Lung (tissue), 9 donors: ENCODE measurements at regions not wholly inside any gene's neighbourhood (a gene's known extent, or its start where the extent isn't known, plus 50 kb on each side); places are given as distances from the start of the nearest gene placed in this dataset.
"Not testable (repeated sequence)": the region's sequence is repeated elsewhere in the genome, so short reads cannot be mapped to it uniquely, and the experiment has no call there.

Experiments used
- ATAC-seq: fragments of 200-7000 bp; cut with Tn5 transposase; one replicate; pipeline ENCODE4 v1.9.1; 2020; ENCODE audit warnings: moderate number of reproducible peaks; ENCODE audit not compliant: insufficient read depth, low FRiP score
- DNase-seq, 3 donors: peaks; one replicate each; pipeline ENCODE4 v3.0.0-alpha.2; 2013 to 2017
- H3K27ac ChIP-seq, 2 donors: one replicate each; pipeline ENCODE4 v1.5.1; 2013; ENCODE audit warnings: mild to moderate bottlenecking in 2 of 2, moderate library complexity in 2 of 2, control low read depth in 1 of 2, inconsistent platforms in 1 of 2, low read depth in 1 of 2, low read length in 1 of 2
- H3K27me3 ChIP-seq, 3 donors: one replicate each; pipeline ENCODE4 v1.5.1; 2013; ENCODE audit warnings: low read length in 2 of 3; ENCODE audit not compliant: control insufficient read depth in 3 of 3, insufficient read depth in 3 of 3
- H3K36me3 ChIP-seq, 4 donors: one replicate each; pipeline ENCODE4 v1.5.1; 2013; ENCODE audit warnings: low read length in 4 of 4, mild to moderate bottlenecking in 1 of 4, moderate library complexity in 1 of 4; ENCODE audit not compliant: control insufficient read depth in 4 of 4, insufficient read depth in 4 of 4
- H3K4me1 ChIP-seq, 5 donors: one replicate each; pipeline ENCODE4 v1.5.1; 2013; ENCODE audit warnings: low read length in 5 of 5, mild to moderate bottlenecking in 2 of 5, moderate library complexity in 1 of 5; ENCODE audit not compliant: control insufficient read depth in 5 of 5, insufficient read depth in 5 of 5
- H3K4me3 ChIP-seq: one replicate; pipeline ENCODE4 v1.5.1; 2013; ENCODE audit warnings: mild to moderate bottlenecking, control low read depth, moderate library complexity
- H3K9ac ChIP-seq, 2 donors: one replicate each; pipeline ENCODE4 v1.5.1; 2013; ENCODE audit warnings: low read length in 2 of 2, control low read depth in 1 of 2; ENCODE audit not compliant: insufficient read depth in 1 of 2
- H3K9me3 ChIP-seq, 4 donors: one replicate each; pipeline ENCODE4 v1.5.1; 2013; ENCODE audit warnings: low read length in 3 of 4, mild to moderate bottlenecking in 1 of 4, moderate library complexity in 1 of 4; ENCODE audit not compliant: control insufficient read depth in 4 of 4, insufficient read depth in 3 of 4
- WGBS, 2 donors: extraction: QIAGEN DNeasy Blood & Tissue Kit; methylation state at CpG; one replicate each; pipeline ENCODE4 v1.1.7; 2013; 5-methylcytosine and 5-hydroxymethylcytosine counted together
- donor health status: Bipolar disorder and iron deficiency.
- donor health status: healthy.
- donor health status: DM: yes; HTN: yes; CAD: no.

DNA sequence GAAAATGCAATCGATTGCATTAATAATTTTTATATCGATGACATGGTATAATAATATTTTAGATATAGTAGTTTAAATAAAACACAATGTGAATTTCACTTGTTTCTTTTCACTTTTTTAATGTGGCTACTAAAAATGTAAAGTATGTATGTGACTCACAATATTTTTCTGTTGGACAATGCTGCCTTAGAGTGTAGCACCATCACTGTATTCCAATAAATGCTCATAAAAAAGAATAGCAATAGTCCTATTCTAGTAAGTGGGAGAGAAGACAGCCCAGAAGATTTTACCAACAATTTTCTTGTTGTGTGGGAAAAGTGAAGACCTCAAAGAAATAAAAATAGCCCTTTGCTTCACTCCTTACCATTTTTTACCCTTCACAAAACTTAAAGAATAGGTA is 79.8 kb downstream of the FOXD4L6 start:
- H3K27me3 ChIP-seq, H3K9me3 ChIP-seq, DNase-seq, ATAC-seq, H3K27ac ChIP-seq, H3K36me3 ChIP-seq, H3K9ac ChIP-seq, H3K4me3 ChIP-seq, H3K4me1 ChIP-seq: not testable (repeated sequence)
- WGBS, 2 donors, result 96% methylated on average over 2 of the region's 2 CpGs

DNA sequence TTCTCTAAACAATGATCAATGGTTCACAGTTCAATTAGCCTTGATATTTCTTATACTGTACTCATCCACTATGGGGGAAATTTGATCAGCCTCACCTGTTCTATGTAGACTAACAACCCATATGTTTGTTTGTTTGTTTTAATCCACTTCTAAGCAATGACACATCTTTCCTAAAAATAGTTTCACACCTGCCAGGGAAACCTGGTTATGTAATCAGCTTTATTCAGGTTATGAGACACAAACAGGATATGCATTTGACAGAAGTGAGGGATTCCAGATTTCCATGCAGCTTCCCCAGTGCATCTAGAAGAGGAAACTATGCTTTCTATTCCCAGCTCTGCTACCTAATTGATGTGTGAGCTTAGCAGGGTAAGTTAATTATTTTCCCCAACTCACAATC is 80.7 kb downstream of the FOXD4L6 start:
- not testable (repeated sequence) for H3K9me3 ChIP-seq, ATAC-seq, H3K9ac ChIP-seq, DNase-seq, H3K4me1 ChIP-seq, H3K4me3 ChIP-seq, H3K27ac ChIP-seq, H3K27me3 ChIP-seq, H3K36me3 ChIP-seq

DNA sequence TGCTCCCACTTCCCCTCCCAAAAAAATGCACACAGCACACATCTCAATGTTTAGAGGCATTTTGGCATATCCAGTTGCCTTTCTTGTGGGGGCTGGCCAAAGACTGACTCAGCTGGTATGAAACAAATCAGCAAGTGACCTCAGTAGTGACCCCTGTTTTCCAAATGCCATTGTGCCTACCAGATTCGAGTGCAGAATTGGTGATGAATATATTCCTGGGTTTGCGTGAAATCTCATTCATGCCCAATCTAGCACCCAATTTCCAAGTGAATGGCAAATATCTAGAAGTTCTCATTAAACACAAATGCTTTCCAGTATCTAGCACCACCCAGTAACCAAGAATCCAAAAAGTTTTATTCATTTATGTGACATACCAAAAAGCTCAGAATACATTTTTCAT is 83.6 kb downstream of the FOXD4L6 start:
- not testable (repeated sequence) for H3K9ac ChIP-seq, ATAC-seq, H3K36me3 ChIP-seq, H3K9me3 ChIP-seq, H3K27me3 ChIP-seq, H3K4me3 ChIP-seq, H3K27ac ChIP-seq, DNase-seq, H3K4me1 ChIP-seq
- 87 to 91% methylated on average over 2 of the region's 2 CpGs for WGBS, 2 donors

DNA sequence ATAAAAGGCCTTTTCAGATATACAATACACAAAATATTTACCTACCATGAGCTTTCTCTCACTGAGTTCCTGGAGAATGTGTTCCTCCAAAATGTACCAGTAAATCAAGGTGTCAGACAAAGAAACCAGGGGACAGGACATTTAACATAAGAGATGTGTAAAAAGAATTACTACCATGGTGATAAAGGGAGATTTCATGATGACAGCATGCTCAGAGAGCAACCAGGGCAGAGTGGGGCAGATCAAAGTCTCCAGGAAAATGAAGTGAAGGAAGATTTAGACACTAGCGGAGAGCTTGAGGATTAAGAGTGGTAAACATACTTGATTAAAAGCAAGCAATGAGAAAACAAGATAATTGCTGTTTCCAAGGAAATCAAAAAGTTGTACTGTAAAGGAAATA is 85.0 kb downstream of the FOXD4L6 start:
- no CpG with 5 or more reads among the region's 1 CpG for WGBS, 2 donors
- not testable (repeated sequence) for H3K9me3 ChIP-seq, DNase-seq, ATAC-seq, H3K4me1 ChIP-seq, H3K36me3 ChIP-seq, H3K27ac ChIP-seq, H3K27me3 ChIP-seq, H3K9ac ChIP-seq, H3K4me3 ChIP-seq

DNA sequence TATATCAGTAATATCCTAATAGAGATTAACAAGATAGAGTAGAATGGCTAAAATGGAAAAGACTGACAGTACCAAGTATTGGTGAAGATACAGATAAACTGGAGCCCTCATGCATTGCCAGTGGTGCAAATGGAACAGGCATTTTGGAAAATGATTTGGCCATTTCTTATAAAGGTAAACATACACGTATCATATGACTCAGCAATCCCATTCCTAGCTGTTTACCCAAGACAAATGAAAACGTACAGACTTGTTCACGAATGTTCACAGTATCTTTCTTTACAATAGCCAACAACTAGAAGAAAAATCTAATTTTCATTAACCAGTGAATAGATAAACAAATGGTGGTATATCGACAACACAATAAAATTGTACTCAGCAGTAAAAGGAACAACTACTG is 86.4 kb downstream of the FOXD4L6 start:
- not testable (repeated sequence) for H3K4me3 ChIP-seq, ATAC-seq, H3K4me1 ChIP-seq, H3K36me3 ChIP-seq, DNase-seq, H3K9ac ChIP-seq, H3K27ac ChIP-seq, H3K27me3 ChIP-seq, H3K9me3 ChIP-seq
- 76 to 78% methylated on average over 4 of the region's 4 CpGs for WGBS, 2 donors

DNA sequence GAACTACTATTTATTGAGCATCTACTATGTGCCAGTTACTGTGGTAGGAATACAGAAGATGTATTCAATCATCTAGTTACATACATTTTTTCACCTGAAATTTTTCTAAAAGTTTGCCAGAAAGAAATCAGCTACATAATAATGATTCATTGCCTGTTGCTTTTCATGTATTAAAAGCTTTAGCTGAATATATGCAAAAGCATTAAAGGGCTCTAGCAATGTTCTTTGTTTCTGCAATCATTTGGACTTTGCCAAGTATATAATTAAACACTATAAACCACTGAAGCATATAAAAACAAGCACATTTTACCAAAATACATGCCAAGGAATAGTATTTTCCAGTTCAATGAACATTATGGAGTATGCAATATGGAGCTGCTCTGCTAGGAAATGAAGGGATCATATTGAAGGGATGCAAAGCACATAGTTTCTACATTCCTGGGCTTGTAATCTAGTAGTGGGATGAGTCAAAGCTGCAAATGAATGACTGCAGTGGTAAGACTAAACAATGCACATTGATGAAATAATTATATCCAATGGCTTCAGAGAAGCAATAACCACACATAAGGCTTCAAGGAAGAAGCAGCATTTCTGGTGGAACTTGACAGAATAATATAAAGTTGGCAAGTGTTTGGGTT is 87.7 kb downstream of the FOXD4L6 start:
- H3K27me3 ChIP-seq, DNase-seq, H3K36me3 ChIP-seq, H3K9me3 ChIP-seq, H3K4me3 ChIP-seq, H3K9ac ChIP-seq, H3K4me1 ChIP-seq, H3K27ac ChIP-seq, ATAC-seq: not testable (repeated sequence)

DNA sequence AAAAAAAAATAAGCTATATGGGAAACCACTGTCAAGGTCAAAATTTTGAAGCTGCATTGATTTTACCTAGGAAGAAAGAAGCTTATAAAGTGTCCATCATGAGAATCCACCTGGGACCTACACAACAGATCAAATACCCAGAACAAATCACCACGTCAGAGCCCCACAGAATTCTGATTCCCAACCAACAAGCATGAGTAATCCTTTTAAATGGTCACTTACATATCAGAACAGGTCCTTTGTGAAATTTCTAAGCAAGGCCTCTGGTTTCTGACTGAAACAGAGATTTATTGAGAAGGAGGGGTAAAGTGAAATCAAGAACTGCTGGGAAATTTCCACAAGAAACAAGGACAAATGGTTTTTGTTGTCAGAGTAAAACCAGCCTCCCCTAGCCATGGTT is 93.2 kb downstream of the FOXD4L6 start:
- not testable (repeated sequence) for H3K4me1 ChIP-seq, H3K9ac ChIP-seq, H3K27ac ChIP-seq, ATAC-seq, H3K9me3 ChIP-seq, H3K36me3 ChIP-seq, H3K4me3 ChIP-seq, H3K27me3 ChIP-seq, DNase-seq
- 93 to 94% methylated on average over 1 of the region's 1 CpG for WGBS, 2 donors

DNA sequence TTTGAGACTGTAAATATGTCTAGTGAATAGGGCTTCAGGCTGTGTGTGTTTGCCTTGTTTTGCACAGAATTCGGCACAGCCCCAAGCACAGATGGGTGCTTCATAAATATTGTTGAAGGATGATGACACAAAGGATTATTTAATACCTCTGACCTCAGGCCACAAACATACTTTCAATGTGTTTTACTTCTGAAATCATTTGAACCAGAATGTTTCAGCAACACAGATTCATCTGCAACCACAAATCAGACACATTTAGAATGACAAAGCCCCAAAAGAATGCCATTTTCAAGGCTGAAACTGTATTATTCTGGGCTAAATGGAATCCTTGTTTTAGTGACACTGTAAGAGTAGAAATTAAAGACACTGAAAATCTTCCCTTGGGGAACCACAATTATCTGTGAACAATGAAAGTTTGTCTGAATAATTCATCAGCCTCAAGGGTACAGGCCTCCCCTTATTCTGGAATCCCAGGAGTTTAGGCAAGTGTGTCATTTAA is 93.7 kb downstream of the FOXD4L6 start:
- H3K27ac ChIP-seq, H3K9me3 ChIP-seq, ATAC-seq, H3K4me1 ChIP-seq, H3K4me3 ChIP-seq, H3K27me3 ChIP-seq, H3K9ac ChIP-seq, H3K36me3 ChIP-seq, DNase-seq: not testable (repeated sequence)
- 89 to 91% methylated on average over 1 of the region's 1 CpG for WGBS, 2 donors
